Small intestine (tissue), 7 donors: ENCODE measurements at regions not wholly inside any gene's neighbourhood (a gene's known extent, or its start where the extent isn't known, plus 50 kb on each side); places are given as distances from the start of the nearest gene placed in this dataset.

ENCODE experiments used
- DNase-seq, 2 donors: peaks; one replicate each; pipeline versions ENCODE4 v3.0.0 to v3.0.0-alpha.2; 2013
- FAIRE-seq: peaks from 2 replicates; lab custom pipeline; 2012; peaks lifted over from hg19 to GRCh38; lab: Jason Lieb, UNC
- H3K27ac ChIP-seq, 3 donors: one replicate each; pipeline ENCODE4 v1.5.1; 2013; ENCODE audit warnings: low read length in 2 of 3, mild to moderate bottlenecking in 2 of 3, control low read depth in 1 of 3, inconsistent platforms in 1 of 3, low read depth in 1 of 3, moderate library complexity in 1 of 3
- H3K27me3 ChIP-seq, 3 donors: one replicate each; pipeline ENCODE4 v1.6.1; 2013; ENCODE audit warnings: low read length in 3 of 3, inconsistent platforms in 1 of 3; ENCODE audit not compliant: control insufficient read depth in 3 of 3, insufficient read depth in 3 of 3
- H3K36me3 ChIP-seq, 3 donors: one replicate each; pipeline ENCODE4 v1.6.1; 2013; ENCODE audit warnings: low read length in 3 of 3, inconsistent platforms in 1 of 3, low read depth in 1 of 3, mild to moderate bottlenecking in 1 of 3, moderate library complexity in 1 of 3; ENCODE audit not compliant: control insufficient read depth in 3 of 3, insufficient read depth in 2 of 3
- H3K4me1 ChIP-seq, 3 donors: one replicate each; pipeline ENCODE4 v1.6.1; 2013; ENCODE audit warnings: low read length in 2 of 3, inconsistent platforms in 1 of 3, low read depth in 1 of 3, mild to moderate bottlenecking in 1 of 3, moderate library complexity in 1 of 3; ENCODE audit not compliant: control insufficient read depth in 3 of 3, insufficient read depth in 2 of 3
- H3K4me3 ChIP-seq, 3 donors: one replicate each; pipeline ENCODE4 v1.5.1; 2013; ENCODE audit warnings: low read length in 3 of 3, control low read depth in 1 of 3, inconsistent platforms in 1 of 3, low read depth in 1 of 3, mild to moderate bottlenecking in 1 of 3, moderate library complexity in 1 of 3
- H3K9me3 ChIP-seq, 2 donors: one replicate each; pipeline ENCODE4 v1.6.1; 2013; ENCODE audit warnings: low read depth in 1 of 2, low read length in 1 of 2; ENCODE audit not compliant: control insufficient read depth in 2 of 2, insufficient read depth in 1 of 2
- WGBS, 3 donors: extraction: QIAGEN DNeasy Blood & Tissue Kit; methylation state at CpG; one replicate each; pipeline ENCODE4 v1.1.7; 2013; 5-methylcytosine and 5-hydroxymethylcytosine counted together
- donor health status: healthy with polysubstance abuse.
- donor health status: control.
- donor health status: control.
- donor health status: Bipolar disorder and iron deficiency.
- donor health status: healthy.

- Histone ChIP-seq H3K4me1 (peaks cover 0 to 3% (median 0%) of the 10 kb centered on the region in 3 donors), H3K9me3 (no peaks in the 10 kb centered on the region), H3K4me3 (no peak overlapping the region), H3K27me3 (no peaks in the 10 kb centered on the region), H3K36me3 (no peaks in the 10 kb centered on the region), H3K27ac (no peak overlapping the region)
- WGBS, 3 donors: 70 to 80% (median 77%) methylated on average over 7 of the region's 7 CpGs
- no peak for FAIRE-seq
- no peak for DNase-seq
Measured at GRCh38 chr19:28494461-28494860, 718.5 kb downstream of the UQCRFS1 start.

DNA sequence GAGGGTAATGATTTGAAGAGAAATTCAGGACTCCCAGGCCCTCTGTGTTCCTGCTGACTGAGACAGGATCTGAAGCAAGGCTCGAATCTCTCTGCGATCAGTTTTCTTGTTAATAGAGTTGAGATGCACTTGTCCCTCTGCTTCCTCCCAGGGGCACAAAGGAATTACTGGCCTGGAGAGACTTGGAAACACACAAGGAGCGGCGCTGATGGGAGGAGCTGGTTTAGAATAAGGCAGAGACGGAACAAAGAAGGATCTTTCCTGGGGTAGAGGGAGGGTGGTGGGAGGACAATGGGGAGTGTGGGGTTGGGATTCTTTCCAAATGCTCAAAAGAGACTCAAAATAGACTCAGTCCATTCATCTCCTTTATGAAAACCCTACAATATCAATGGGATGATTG lies 719.1 kb downstream of the UQCRFS1 start:
- WGBS, 3 donors: 70 to 93% (median 91%) methylated on average over 5 of the region's 5 CpGs
- no peak overlapping the region for H3K4me3 ChIP-seq
- FAIRE-seq (no peak), DNase-seq (no peak)
- no peaks in the 10 kb centered on the region for H3K27me3 ChIP-seq
- no peaks in the 10 kb centered on the region for H3K9me3 ChIP-seq
- peaks cover 0 to 3% (median 0%) of the 10 kb centered on the region in 3 donors for H3K4me1 ChIP-seq
- H3K36me3 ChIP-seq: no peaks in the 10 kb centered on the region
- no peak overlapping the region for H3K27ac ChIP-seq

DNA sequence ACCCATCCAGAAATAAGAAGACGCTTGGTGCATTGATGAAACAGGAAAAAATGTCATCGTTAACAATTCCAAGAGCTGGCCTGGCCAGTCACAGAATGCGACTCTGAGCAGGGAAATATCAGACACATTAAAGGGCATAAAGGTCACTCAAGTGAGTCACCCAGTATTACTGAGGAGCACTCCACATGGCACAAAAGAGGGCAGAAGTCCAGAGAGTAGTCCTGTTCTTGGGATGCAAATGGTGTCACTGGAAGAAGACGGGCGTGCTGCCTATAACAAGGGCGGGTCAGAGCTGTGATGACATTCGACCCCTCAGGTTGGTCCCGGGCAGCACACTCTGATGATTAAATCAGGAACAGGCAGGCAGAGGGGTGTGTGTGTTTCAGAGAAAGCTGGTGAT lies 720.3 kb downstream of the UQCRFS1 start:
- Histone ChIP-seq H3K9me3 (no peaks in the 10 kb centered on the region), H3K36me3 (no peaks in the 10 kb centered on the region), H3K27ac (peak overlapping the region in 1 of 3 donors; percentile 9), H3K4me3 (no peak overlapping the region), H3K4me1 (peaks cover 0 to 3% (median 0%) of the 10 kb centered on the region in 3 donors), H3K27me3 (no peaks in the 10 kb centered on the region)
- DNase-seq: peak in 1 of 2 donors; percentile 81
- FAIRE-seq: no peak
- WGBS, 3 donors: 34 to 51% (median 49%) methylated on average over 8 of the region's 8 CpGs

- FAIRE-seq (no peak), DNase-seq (no peak)
- Histone ChIP-seq H3K27ac (peak overlapping the region in 1 of 3 donors; percentile 9), H3K36me3 (no peaks in the 10 kb centered on the region), H3K9me3 (no peaks in the 10 kb centered on the region), H3K4me3 (no peak overlapping the region), H3K4me1 (peaks cover 0 to 3% (median 0%) of the 10 kb centered on the region in 3 donors), H3K27me3 (no peaks in the 10 kb centered on the region)
Measured at GRCh38 chr19:28492201-28492600, 720.8 kb downstream of the UQCRFS1 start.

DNA sequence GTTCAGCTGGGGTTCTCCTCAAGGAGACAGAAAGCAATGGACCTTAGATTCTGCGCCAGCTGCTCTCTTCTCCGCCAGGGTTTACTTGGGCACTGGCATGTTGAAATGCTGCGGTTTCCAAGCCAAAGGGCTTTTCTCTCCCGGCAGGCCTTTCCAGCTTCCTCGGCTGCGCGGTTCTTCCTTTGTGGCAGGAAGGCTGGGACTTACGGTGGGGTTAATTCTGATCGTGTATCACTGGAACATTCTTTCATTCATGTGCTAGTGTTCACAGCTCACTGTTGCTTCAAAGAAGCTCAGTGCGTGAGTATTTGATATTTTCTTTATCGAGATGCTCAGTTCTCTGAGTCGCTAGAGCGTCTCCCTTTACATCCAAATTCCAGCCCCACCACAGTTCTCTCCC lies 723.2 kb downstream of the UQCRFS1 start:
- H3K36me3 ChIP-seq: no peaks in the 10 kb centered on the region
- H3K4me3 ChIP-seq: no peak overlapping the region
- DNase-seq (no peak), FAIRE-seq (no peak)
- no peaks in the 10 kb centered on the region for H3K27me3 ChIP-seq
- no peak overlapping the region for H3K27ac ChIP-seq
- WGBS, 3 donors: 81 to 83% (median 81%) methylated on average over 13 of the region's 13 CpGs
- no peaks in the 10 kb centered on the region for H3K9me3 ChIP-seq
- H3K4me1 ChIP-seq: peaks cover 0 to 3% (median 0%) of the 10 kb centered on the region in 3 donors

DNA sequence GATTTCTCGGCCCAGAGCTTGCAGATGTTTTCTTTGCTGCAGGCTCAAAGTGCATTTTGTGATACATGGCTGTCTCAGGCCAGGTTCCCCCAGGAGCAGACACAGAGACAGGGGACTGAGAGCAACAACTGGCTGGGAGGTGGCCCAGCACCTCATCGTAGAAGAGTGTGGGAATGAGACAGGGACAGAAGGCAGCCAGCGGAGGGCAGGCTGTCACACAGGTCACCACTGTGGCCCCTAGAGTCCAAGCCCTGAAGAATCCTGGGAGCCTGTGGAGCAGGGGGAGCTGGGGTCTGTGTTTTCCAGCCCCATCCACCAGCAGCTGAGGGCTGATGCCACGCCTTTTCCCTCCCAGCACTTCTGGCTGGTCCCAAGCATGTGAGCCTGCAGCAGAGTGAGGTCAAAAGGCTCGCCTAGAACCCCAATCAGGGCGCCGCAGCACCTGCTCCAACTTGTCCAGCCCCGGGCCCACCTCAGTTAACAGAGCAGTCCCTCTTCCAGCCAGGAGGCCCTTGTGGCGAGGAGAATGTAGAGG lies 723.8 kb downstream of the UQCRFS1 start:
- FAIRE-seq: no peak
- WGBS, 3 donors: 62 to 78% (median 70%) methylated on average over 9 of the region's 9 CpGs
- Histone ChIP-seq H3K9me3 (no peaks in the 10 kb centered on the region), H3K36me3 (no peaks in the 10 kb centered on the region), H3K27me3 (no peaks in the 10 kb centered on the region), H3K4me1 (peaks cover 0 to 3% (median 0%) of the 10 kb centered on the region in 3 donors), H3K27ac (no peak overlapping the region), H3K4me3 (no peak overlapping the region)
- DNase-seq: no peak

GRCh38 chr19:28487999-28488398 lies 725.0 kb downstream of the UQCRFS1 start:
- Histone ChIP-seq H3K4me1 (no peaks in the 10 kb centered on the region), H3K36me3 (no peaks in the 10 kb centered on the region), H3K4me3 (no peak overlapping the region), H3K9me3 (no peaks in the 10 kb centered on the region), H3K27me3 (no peaks in the 10 kb centered on the region), H3K27ac (no peak overlapping the region)
- DNase-seq: no peak
- FAIRE-seq: no peak
- 32 to 52% (median 33%) methylated on average over 6 of the region's 6 CpGs for WGBS, 3 donors

- Histone ChIP-seq H3K9me3 (no peaks in the 10 kb centered on the region), H3K4me3 (no peak overlapping the region), H3K27ac (no peak overlapping the region), H3K27me3 (no peaks in the 10 kb centered on the region), H3K4me1 (no peaks in the 10 kb centered on the region), H3K36me3 (no peaks in the 10 kb centered on the region)
- DNase-seq: peak in 1 of 2 donors; percentile 12
- FAIRE-seq: no peak
Measured at GRCh38 chr19:28486926-28487325, 726.0 kb downstream of the UQCRFS1 start.

- no peak for FAIRE-seq
- Histone ChIP-seq H3K36me3 (no peaks in the 10 kb centered on the region), H3K27me3 (no peaks in the 10 kb centered on the region), H3K9me3 (no peaks in the 10 kb centered on the region), H3K4me3 (no peak overlapping the region), H3K27ac (no peak overlapping the region), H3K4me1 (no peaks in the 10 kb centered on the region)
- DNase-seq: no peak
- WGBS, 3 donors: 79 to 93% (median 83%) methylated on average over 3 of the region's 3 CpGs
Measured at GRCh38 chr19:28486473-28486872, 726.5 kb downstream of the UQCRFS1 start.
